Ishikawa (cell line): ENCODE measurements at regions not wholly inside any gene's neighbourhood (a gene's known extent, or its start where the extent isn't known, plus 50 kb on each side); places are given as distances from the start of the nearest gene placed in this dataset.

Source experiments
- CREB1 ChIP-seq: IDR thresholded peaks from 2 replicates; pipeline ENCODE4 v1.6.1; 2012; ENCODE audit warnings: low read depth
- EGR1 ChIP-seq: IDR thresholded peaks from 2 replicates; pipeline ENCODE4 v1.6.1; 2012
- RAD21 ChIP-seq: IDR thresholded peaks from 2 replicates; pipeline ENCODE4 v1.6.1; 2012; ENCODE audit warnings: low read depth
- TAF1 ChIP-seq: IDR thresholded peaks from 2 replicates; pipeline ENCODE4 v1.6.1; 2012; ENCODE audit warnings: low read depth, mild to moderate bottlenecking
- TCF12 ChIP-seq: IDR thresholded peaks from 2 replicates; pipeline ENCODE4 v1.6.1; 2012; ENCODE audit warnings: low read depth
- TEAD4 ChIP-seq: IDR thresholded peaks from 2 replicates; pipeline ENCODE4 v1.6.1; 2012
- ZBTB7A ChIP-seq: IDR thresholded peaks from 2 replicates; pipeline ENCODE4 v1.6.1; 2012; ENCODE audit warnings: low read depth
- TF ChIP-seq, protein P1 (sequence below): IDR thresholded peaks from 2 replicates; pipeline ENCODE4 v1.6.1; 2012

DNA sequence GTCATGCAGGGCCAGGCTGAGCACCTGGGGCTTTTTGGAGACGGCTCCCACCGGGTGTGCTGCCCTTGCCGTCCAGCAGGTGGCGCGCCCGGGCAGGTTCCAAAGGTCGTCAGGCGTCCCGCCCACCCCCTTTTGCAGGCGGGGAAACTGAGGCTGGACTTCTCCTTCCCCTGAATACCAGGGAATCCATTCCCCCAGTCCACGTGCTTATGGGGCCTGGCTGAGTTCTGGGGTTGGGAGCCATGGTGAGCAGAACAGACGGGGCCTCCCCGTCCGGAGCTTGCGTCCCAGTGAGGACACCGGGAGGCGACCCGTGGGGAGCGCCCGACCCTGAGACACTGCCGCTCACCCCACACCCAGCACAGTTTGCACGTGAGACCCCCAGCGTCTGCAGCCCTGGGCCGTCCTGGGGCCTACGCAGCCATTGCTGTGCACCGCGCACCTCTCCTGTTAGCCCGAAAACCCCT, 51.8 kb upstream of the JPH3 start:
- TF ChIP-seq TAF1 (no peak), TEAD4 (no peak), RAD21 (peak; percentile 64; the same call in 1 of the 2 replicates), EGR1 (no peak), ZBTB7A (no peak), CREB1 (no peak), TCF12 (no peak)
- TF ChIP-seq, protein P1, sequence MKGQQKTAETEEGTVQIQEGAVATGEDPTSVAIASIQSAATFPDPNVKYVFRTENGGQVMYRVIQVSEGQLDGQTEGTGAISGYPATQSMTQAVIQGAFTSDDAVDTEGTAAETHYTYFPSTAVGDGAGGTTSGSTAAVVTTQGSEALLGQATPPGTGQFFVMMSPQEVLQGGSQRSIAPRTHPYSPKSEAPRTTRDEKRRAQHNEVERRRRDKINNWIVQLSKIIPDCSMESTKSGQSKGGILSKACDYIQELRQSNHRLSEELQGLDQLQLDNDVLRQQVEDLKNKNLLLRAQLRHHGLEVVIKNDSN, result no peak
